Adrenal gland (tissue), 5 donors: ENCODE measurements at regions not wholly inside any gene's neighbourhood (a gene's known extent, or its start where the extent isn't known, plus 50 kb on each side); places are given as distances from the start of the nearest gene placed in this dataset.

Source experiments
- CTCF ChIP-seq, 6 experiments: fragments of 450-650 bp in 4 of 6; fragments of 200-600 bp in 2 of 6; sonication (generic) in 1 of 6; IDR thresholded peaks; 1 replicate in 5 of 6; 2 replicates in 1 of 6; pipeline versions ENCODE4 v1.5.1 to v1.8.0; 2016 to 2021; ENCODE audit warnings: antibody characterized with exemption in 6 of 6, mild to moderate bottlenecking in 2 of 6, moderate library complexity in 1 of 6
- POLR2A ChIP-seq, 2 donors: fragments of 450-650 bp; IDR thresholded peaks; one replicate each; pipeline ENCODE4 v1.6.1; 2017; ENCODE audit warnings: antibody characterized with exemption in 2 of 2, mild to moderate bottlenecking in 2 of 2, moderate library complexity in 1 of 2
- donor health status: DM: no; HTN: no; CAD: no.

- TF ChIP-seq CTCF (IDR thresholded peaks at IDR 0.05) (no peak), POLR2A (IDR thresholded peaks at IDR 0.05) (no peak)
Observed at GRCh38 chr6:112428477-112428876, 81.3 kb downstream of the RFPL4B start.
